ENCODE measurements at regions not wholly inside any gene's neighbourhood (a gene's known extent, or its start where the extent isn't known, plus 50 kb on each side); places are given as distances from the start of the nearest gene placed in this dataset.
"Not testable (repeated sequence)": the region's sequence is repeated elsewhere in the genome, so short reads cannot be mapped to it uniquely, and the experiment has no call there.

- DNase-seq, result no peak
These were observed 98.9 kb downstream of the ATXN3L start for GRCh38 chrX:13220916-13221315.

GRCh38 chrX:13219991-13220764 lies 99.7 kb downstream of the ATXN3L start:
- no peak for DNase-seq

- no peak for DNase-seq
These were observed 101.1 kb downstream of the ATXN3L start for GRCh38 chrX:13218758-13219157.

- no peak for DNase-seq
These were observed 103.7 kb downstream of the ATXN3L start for GRCh38 chrX:13216139-13216538.

- DNase-seq, result no peak
These were observed 104.1 kb downstream of the ATXN3L start for GRCh38 chrX:13215729-13216128.

GRCh38 chrX:13212191-13212651 lies 107.6 kb downstream of the ATXN3L start:
- no peak for DNase-seq

GRCh38 chrX:13210142-13210541 lies 109.7 kb downstream of the ATXN3L start:
- DNase-seq, result not testable (repeated sequence)

GRCh38 chrX:13209704-13210103 lies 110.1 kb downstream of the ATXN3L start:
- DNase-seq, result not testable (repeated sequence)

GRCh38 chrX:13208281-13208935 lies 111.4 kb downstream of the ATXN3L start:
- no peak for DNase-seq

GRCh38 chrX:13203271-13203670 lies 116.6 kb downstream of the ATXN3L start:
- no peak for DNase-seq

- DNase-seq, result no peak
These were observed 118.1 kb downstream of the ATXN3L start for GRCh38 chrX:13201605-13202219.

GRCh38 chrX:13200398-13200797 lies 119.5 kb downstream of the ATXN3L start:
- DNase-seq, result no peak

- no peak for DNase-seq
These were observed 121.1 kb downstream of the ATXN3L start for GRCh38 chrX:13198762-13199064.

- DNase-seq, result no peak
These were observed 121.6 kb downstream of the ATXN3L start for GRCh38 chrX:13198056-13198761.

GRCh38 chrX:13196782-13197181 lies 123.1 kb downstream of the ATXN3L start:
- DNase-seq, result no peak

- no peak for DNase-seq
These were observed 124.5 kb downstream of the ATXN3L start for GRCh38 chrX:13195340-13195739.

- no peak for DNase-seq
These were observed 125.4 kb downstream of the ATXN3L start for GRCh38 chrX:13194291-13195103.

- no peak for DNase-seq
These were observed 129.8 kb downstream of the ATXN3L start for GRCh38 chrX:13190051-13190450.

GRCh38 chrX:13189380-13189779 lies 130.5 kb downstream of the ATXN3L start:
- no peak for DNase-seq

GRCh38 chrX:13188731-13189309 lies 131.0 kb downstream of the ATXN3L start:
- DNase-seq, result no peak

GRCh38 chrX:13186643-13187042 lies 133.2 kb downstream of the ATXN3L start:
- not testable (repeated sequence) for DNase-seq

GRCh38 chrX:13180807-13181206 lies 136.4 kb upstream of the FAM9C start:
- DNase-seq, result no peak

Measured in GF-D8 (cell line).